Activated T-cell treated with anti-CD3 and anti-CD28 coated beads for 1 hour (primary cell): ENCODE measurements at regions not wholly inside any gene's neighbourhood (a gene's known extent, or its start where the extent isn't known, plus 50 kb on each side); places are given as distances from the start of the nearest gene placed in this dataset.
"Not testable (repeated sequence)": the region's sequence is repeated elsewhere in the genome, so short reads cannot be mapped to it uniquely, and the experiment has no call there.

Source experiments
- DNase-seq: peaks from one replicate; pipeline ENCODE4 v3.0.0-alpha.2; 2020; ENCODE audit warnings: low read depth

GRCh38 chr14:89491711-89492381 lies 74.8 kb upstream of the FOXN3 start:
- no peak for DNase-seq

GRCh38 chr14:89490466-89490865 lies 73.4 kb upstream of the FOXN3 start:
- DNase-seq, result no peak

GRCh38 chr14:89489761-89490437 lies 72.9 kb upstream of the FOXN3 start:
- DNase-seq, result no peak

GRCh38 chr14:89486961-89487360 lies 69.9 kb upstream of the FOXN3 start:
- no peak for DNase-seq

GRCh38 chr14:89486505-89486904 lies 69.5 kb upstream of the FOXN3 start:
- DNase-seq, result no peak

GRCh38 chr14:89485264-89485663 lies 68.2 kb upstream of the FOXN3 start:
- no peak for DNase-seq

- DNase-seq, result no peak
Measured at GRCh38 chr14:89484051-89484844, 67.2 kb upstream of the FOXN3 start.

- DNase-seq, result no peak
Measured at GRCh38 chr14:89481196-89481595, 64.2 kb upstream of the FOXN3 start.

GRCh38 chr14:89480278-89480677 lies 63.2 kb upstream of the FOXN3 start:
- DNase-seq, result no peak

GRCh38 chr14:89479802-89480201 lies 62.8 kb upstream of the FOXN3 start:
- DNase-seq, result no peak

- DNase-seq, result no peak
Measured at GRCh38 chr14:89477391-89477790, 60.4 kb upstream of the FOXN3 start.

- DNase-seq, result no peak
Measured at GRCh38 chr14:89476354-89476896, 59.4 kb upstream of the FOXN3 start.

- no peak for DNase-seq
Measured at GRCh38 chr14:89474464-89474863, 57.4 kb upstream of the FOXN3 start.

GRCh38 chr14:89473989-89474388 lies 57.0 kb upstream of the FOXN3 start:
- no peak for DNase-seq

GRCh38 chr14:89473569-89473968 lies 56.5 kb upstream of the FOXN3 start:
- no peak for DNase-seq

- no peak for DNase-seq
Measured at GRCh38 chr14:89470401-89470800, 53.4 kb upstream of the FOXN3 start.

GRCh38 chr14:89469210-89470198 lies 52.5 kb upstream of the FOXN3 start:
- DNase-seq, result no peak

- no peak for DNase-seq
Measured at GRCh38 chr14:89468566-89468965, 51.5 kb upstream of the FOXN3 start.

- DNase-seq, result not testable (repeated sequence)
Measured at GRCh38 chr14:89468030-89468429, 51.0 kb upstream of the FOXN3 start.

- DNase-seq, result no peak
Measured at GRCh38 chr14:89466944-89467343, 49.9 kb upstream of the FOXN3 start.
